ENCODE measurements at regions not wholly inside any gene's neighbourhood (a gene's known extent, or its start where the extent isn't known, plus 50 kb on each side); places are given as distances from the start of the nearest gene placed in this dataset.

DNA sequence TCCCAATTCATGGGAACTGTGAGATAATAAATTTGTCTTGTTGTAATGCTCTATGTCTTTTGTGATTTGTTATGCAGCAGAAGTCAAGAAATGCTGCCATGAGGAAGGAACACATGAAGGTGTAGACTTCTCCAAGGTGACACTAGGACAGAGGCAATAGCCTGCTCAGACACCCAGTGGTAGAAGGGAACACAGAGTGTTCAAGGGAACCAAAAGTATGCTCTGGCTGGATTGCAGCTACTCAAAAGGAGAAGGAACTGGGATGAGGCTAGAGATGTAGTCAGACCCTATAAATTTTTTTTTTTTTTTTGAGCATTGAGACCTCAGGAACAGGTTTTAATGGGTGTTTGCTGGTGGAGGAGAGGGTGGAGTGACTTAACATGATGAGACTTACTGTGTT is 232.5 kb downstream of the PARP8 start:
- CTCF ChIA-PET = no interaction called here
- H3K4me1 Mint-ChIP-seq (ENCODE audit: low read depth) = no peaks in the 10 kb centered on the region

DNA sequence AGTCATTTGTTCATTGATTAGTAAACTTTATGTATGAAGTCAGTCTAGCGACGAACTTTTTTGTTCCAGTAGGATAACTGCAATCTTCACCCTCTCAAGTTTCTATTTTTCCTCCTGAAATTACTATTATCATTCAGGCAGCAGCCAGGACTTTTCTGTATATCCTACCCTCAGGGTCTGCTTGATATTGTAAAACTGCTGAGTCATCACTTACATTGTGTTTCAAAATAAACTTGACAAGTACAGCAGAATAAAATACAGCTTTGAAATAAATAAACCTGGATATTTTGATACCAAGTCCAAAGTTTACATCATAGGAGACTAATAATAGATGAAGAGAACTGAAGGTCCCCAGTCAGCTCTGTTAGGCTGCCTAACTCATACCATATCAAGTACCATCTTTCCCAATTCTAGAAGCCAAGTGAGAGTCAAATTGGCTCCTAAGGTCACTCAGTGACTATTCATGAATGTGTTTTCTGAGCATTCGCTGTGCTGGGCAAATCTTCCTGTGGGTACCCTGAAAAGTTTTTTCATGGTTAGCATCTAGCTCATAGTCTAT is 234.6 kb downstream of the PARP8 start:
- TF ChIP-seq CTCF (IDR thresholded peaks at IDR 0.05) = no peak
- intact Hi-C loops (cut with DNase I, micrococcal nuclease) = no loop called here
- Histone ChIP-seq H3K4me1 (ENCODE audit: insufficient read depth, low read length) (no peaks in the 10 kb centered on the region), H3K27ac (ENCODE audit: low read depth in 1 of 2, low read length in 2 of 2) (no peak overlapping the region), H3K9me3 (ENCODE audit: control insufficient read depth in 1 of 2, insufficient read depth in 1 of 2, low read length in 2 of 2) (no peaks in the 10 kb centered on the region), H3K4me3 (ENCODE audit: low read length) (no peak overlapping the region), H3K27me3 (ENCODE audit: control insufficient read depth in 1 of 2, insufficient read depth in 2 of 2, low read length in 2 of 2) (peaks cover 5 to 7% of the 10 kb centered on the region in 2 experiments), H3K36me3 (ENCODE audit: insufficient read depth, low read length) (no peaks in the 10 kb centered on the region)
- peaks cover 42% of the 10 kb centered on the region for H3K27me3 Mint-ChIP-seq
- H3K4me1 Mint-ChIP-seq (ENCODE audit: low read depth) = no peaks in the 10 kb centered on the region
- H3K9me3 Mint-ChIP-seq = no peaks in the 10 kb centered on the region
- ChIA-PET POLR2A (no interaction called here), CTCF (no interaction called here)
- H3K36me3 Mint-ChIP-seq (ENCODE audit: low read depth) = no peaks in the 10 kb centered on the region
- ATAC-seq (ENCODE audit: poor library complexity) (no peak), DNase-seq (no peak)
- H3K27ac Mint-ChIP-seq = no peak overlapping the region
- H3K4me3 Mint-ChIP-seq = no peak overlapping the region

More for the DNA sequence above, 232.5 kb downstream of the PARP8 start:
- DNase-seq = no peak
- Mint-ChIP-seq H3K27me3 (peaks cover 42% of the 10 kb centered on the region), H3K9me3 (no peaks in the 10 kb centered on the region), H3K27ac (no peak overlapping the region), H3K36me3 (ENCODE audit: low read depth) (no peaks in the 10 kb centered on the region), H3K4me3 (no peak overlapping the region)
- Histone ChIP-seq H3K36me3 (ENCODE audit: insufficient read depth, low read length) (no peaks in the 10 kb centered on the region), H3K4me1 (ENCODE audit: insufficient read depth, low read length) (no peaks in the 10 kb centered on the region), H3K27me3 (ENCODE audit: control insufficient read depth in 1 of 2, insufficient read depth in 2 of 2, low read length in 2 of 2) (peaks cover 5 to 7% of the 10 kb centered on the region in 2 experiments), H3K4me3 (ENCODE audit: low read length) (no peak overlapping the region), H3K9me3 (ENCODE audit: control insufficient read depth in 1 of 2, insufficient read depth in 1 of 2, low read length in 2 of 2) (no peaks in the 10 kb centered on the region), H3K27ac (ENCODE audit: low read depth in 1 of 2, low read length in 2 of 2) (no peak overlapping the region)
- ATAC-seq (ENCODE audit: poor library complexity) = no peak
- intact Hi-C loops (cut with DNase I, micrococcal nuclease) = no loop called here
- POLR2A ChIA-PET = no interaction called here
- no peak for TF ChIP-seq CTCF (IDR thresholded peaks at IDR 0.05)

- Histone ChIP-seq H3K27me3 (ENCODE audit: control insufficient read depth in 1 of 2, insufficient read depth in 2 of 2, low read length in 2 of 2) (peaks cover 5 to 7% of the 10 kb centered on the region in 2 experiments), H3K27ac (ENCODE audit: low read depth in 1 of 2, low read length in 2 of 2) (no peak overlapping the region), H3K9me3 (ENCODE audit: control insufficient read depth in 1 of 2, insufficient read depth in 1 of 2, low read length in 2 of 2) (peaks cover 0 to 6% of the 10 kb centered on the region in 2 experiments), H3K4me1 (ENCODE audit: insufficient read depth, low read length) (no peaks in the 10 kb centered on the region), H3K4me3 (ENCODE audit: low read length) (no peak overlapping the region), H3K36me3 (ENCODE audit: insufficient read depth, low read length) (no peaks in the 10 kb centered on the region)
- Mint-ChIP-seq H3K27ac (no peak overlapping the region), H3K4me3 (no peak overlapping the region), H3K36me3 (ENCODE audit: low read depth) (no peaks in the 10 kb centered on the region), H3K27me3 (peaks cover 37% of the 10 kb centered on the region), H3K4me1 (ENCODE audit: low read depth) (no peaks in the 10 kb centered on the region), H3K9me3 (no peaks in the 10 kb centered on the region)
- POLR2A ChIA-PET = no interaction called here
- CTCF ChIA-PET = no interaction called here
- DNase-seq = no peak
- TF ChIP-seq CTCF (IDR thresholded peaks at IDR 0.05) = no peak
- intact Hi-C loops (cut with DNase I, micrococcal nuclease) = no loop called here
- ATAC-seq (ENCODE audit: poor library complexity) = no peak
Observed at GRCh38 chr5:50903651-50904050, 237.2 kb downstream of the PARP8 start.
